Cardiac muscle cell (in vitro differentiated cells and primary cell): ENCODE measurements at regions not wholly inside any gene's neighbourhood (a gene's known extent, or its start where the extent isn't known, plus 50 kb on each side); places are given as distances from the start of the nearest gene placed in this dataset.

ENCODE experiments used
- DNase-seq, 2 donors: peaks; one replicate each; pipeline versions ENCODE4 v3.0.0 to v3.0.0-alpha.2; 2010 to 2017; ENCODE audit warnings: low read depth in 1 of 2, low spot score in 1 of 2
- H3K27ac ChIP-seq: fragments of 200-600 bp; sonication (generic); 2 replicates; pipeline ENCODE4 v1.5.1; 2016
- H3K27me3 ChIP-seq: fragments of 200-600 bp; sonication (generic); 2 replicates; pipeline ENCODE4 v1.6.0; 2016; ENCODE audit warnings: control low read depth
- H3K36me3 ChIP-seq: fragments of 200-600 bp; sonication (generic); 2 replicates; pipeline ENCODE4 v1.5.1; 2016; ENCODE audit warnings: control low read depth
- H3K4me1 ChIP-seq: fragments of 200-600 bp; sonication (generic); 2 replicates; pipeline ENCODE4 v1.8.1; 2017; ENCODE audit warnings: low read depth, mild to moderate bottlenecking, mixed run types
- H3K4me3 ChIP-seq: fragments of 200-600 bp; sonication (generic); 2 replicates; pipeline ENCODE4 v1.5.1; 2016; ENCODE audit warnings: mild to moderate bottlenecking
- H3K9me3 ChIP-seq: fragments of 200-600 bp; sonication (generic); 2 replicates; pipeline ENCODE4 v1.5.1; 2017; ENCODE audit warnings: low read depth, mild to moderate bottlenecking, control low read depth
- TF ChIP-seq, protein P1 (sequence below): IDR thresholded peaks from 2 replicates; pipeline ENCODE4 v1.5.1; 2012; ENCODE audit warnings: low read depth, mild to moderate bottlenecking, low read length

DNA sequence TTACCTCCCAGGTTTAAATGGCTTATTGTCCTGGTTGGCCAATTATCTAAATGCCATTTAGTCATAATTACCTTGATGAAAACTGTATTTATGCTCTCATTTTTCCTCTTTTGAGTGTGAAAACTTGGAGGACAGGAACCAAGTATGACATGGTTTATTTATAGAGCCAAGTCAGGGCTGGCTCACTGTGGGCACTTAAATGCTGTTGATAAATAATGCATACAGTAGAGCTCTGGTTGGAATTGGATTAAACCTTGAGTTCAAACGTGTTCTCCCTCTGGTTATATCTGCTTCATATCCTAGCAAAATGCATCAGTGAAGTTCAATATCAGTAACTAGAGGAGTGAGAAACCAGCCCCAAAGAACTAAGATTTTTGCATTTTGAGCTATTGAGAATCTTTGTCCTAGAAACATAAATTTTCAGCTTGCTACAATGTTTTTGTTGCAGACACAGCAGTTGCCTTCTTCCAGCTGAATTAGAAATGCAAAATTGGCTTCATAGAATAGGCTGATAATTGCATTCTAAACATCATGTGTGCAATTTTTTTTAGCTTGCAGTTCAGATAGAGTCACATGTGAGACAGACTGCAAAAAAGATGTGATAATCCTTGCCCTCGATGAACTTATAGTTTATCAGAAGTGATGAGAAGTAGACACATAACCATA is 255.8 kb downstream of the BTBD3 start:
- Histone ChIP-seq H3K27ac (no peak overlapping the region), H3K4me1 (peaks cover 25% of the 10 kb centered on the region), H3K36me3 (no peaks in the 10 kb centered on the region), H3K9me3 (no peaks in the 10 kb centered on the region), H3K4me3 (no peak overlapping the region), H3K27me3 (no peaks in the 10 kb centered on the region)
- TF ChIP-seq, protein P1, sequence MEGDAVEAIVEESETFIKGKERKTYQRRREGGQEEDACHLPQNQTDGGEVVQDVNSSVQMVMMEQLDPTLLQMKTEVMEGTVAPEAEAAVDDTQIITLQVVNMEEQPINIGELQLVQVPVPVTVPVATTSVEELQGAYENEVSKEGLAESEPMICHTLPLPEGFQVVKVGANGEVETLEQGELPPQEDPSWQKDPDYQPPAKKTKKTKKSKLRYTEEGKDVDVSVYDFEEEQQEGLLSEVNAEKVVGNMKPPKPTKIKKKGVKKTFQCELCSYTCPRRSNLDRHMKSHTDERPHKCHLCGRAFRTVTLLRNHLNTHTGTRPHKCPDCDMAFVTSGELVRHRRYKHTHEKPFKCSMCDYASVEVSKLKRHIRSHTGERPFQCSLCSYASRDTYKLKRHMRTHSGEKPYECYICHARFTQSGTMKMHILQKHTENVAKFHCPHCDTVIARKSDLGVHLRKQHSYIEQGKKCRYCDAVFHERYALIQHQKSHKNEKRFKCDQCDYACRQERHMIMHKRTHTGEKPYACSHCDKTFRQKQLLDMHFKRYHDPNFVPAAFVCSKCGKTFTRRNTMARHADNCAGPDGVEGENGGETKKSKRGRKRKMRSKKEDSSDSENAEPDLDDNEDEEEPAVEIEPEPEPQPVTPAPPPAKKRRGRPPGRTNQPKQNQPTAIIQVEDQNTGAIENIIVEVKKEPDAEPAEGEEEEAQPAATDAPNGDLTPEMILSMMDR, result no peak
- DNase-seq, result peak in 1 of 2 donors; percentile 26

DNA sequence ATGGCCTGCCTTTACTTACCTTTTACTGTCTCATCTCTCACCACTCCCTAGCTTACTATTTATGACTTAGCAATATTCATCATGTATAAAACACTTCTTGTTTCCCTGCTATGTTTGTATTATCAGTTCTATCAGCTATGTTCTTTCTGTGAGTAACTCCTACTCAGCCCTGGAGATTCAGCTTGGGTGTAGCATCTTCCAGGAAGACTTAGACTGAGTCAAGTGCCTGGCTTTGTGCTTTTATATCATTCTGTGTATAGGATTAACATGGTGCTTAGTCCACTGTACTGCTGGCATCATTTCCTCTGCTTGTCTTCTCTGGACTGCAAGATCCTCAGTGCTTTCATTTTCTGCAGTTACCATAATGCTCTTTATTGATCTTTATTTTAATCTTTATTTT is 257.8 kb downstream of the BTBD3 start:
- TF ChIP-seq, protein P1, result no peak

DNA sequence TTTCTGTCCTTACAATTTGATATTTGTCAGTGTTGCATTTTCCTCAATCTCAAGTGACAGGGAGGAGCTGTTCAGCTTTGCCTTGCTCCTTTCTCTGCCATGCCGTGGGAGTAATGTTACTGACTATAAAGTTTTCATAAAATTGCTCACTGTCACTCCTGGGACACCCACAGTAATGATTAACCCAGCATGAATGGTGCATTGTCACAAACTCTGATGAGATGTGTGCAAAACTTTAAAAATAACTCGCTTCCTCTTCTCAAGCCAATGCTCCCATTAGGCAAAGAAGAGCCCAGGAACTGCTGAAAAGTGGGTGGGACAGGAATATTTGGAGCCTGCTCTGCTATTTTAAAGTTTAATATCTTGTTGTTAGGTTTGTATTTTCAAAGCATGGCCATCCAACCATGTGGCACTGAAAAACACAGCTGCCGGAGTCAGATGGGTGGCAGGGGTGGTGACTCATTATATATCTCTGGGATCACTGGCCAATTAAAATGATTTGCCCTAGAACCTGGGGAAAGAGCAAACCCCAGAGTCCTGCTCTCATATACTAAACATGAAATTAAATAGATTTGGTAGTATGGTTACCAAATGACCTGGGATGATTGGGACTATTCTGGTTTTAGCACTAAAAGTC is 260.1 kb downstream of the BTBD3 start:
- Histone ChIP-seq H3K36me3 (no peaks in the 10 kb centered on the region), H3K27me3 (no peaks in the 10 kb centered on the region), H3K4me3 (no peak overlapping the region), H3K4me1 (peaks cover 13% of the 10 kb centered on the region), H3K9me3 (no peaks in the 10 kb centered on the region), H3K27ac (no peak overlapping the region)
- no peak for DNase-seq
- TF ChIP-seq, protein P1, result no peak

More for the DNA sequence above, 257.8 kb downstream of the BTBD3 start:
- H3K4me1 ChIP-seq, result peaks cover 25% of the 10 kb centered on the region
- H3K36me3 ChIP-seq, result no peaks in the 10 kb centered on the region
- DNase-seq, result no peak
- no peak overlapping the region for H3K27ac ChIP-seq
- H3K27me3 ChIP-seq, result no peaks in the 10 kb centered on the region
- no peak overlapping the region for H3K4me3 ChIP-seq
- H3K9me3 ChIP-seq, result no peaks in the 10 kb centered on the region

DNA sequence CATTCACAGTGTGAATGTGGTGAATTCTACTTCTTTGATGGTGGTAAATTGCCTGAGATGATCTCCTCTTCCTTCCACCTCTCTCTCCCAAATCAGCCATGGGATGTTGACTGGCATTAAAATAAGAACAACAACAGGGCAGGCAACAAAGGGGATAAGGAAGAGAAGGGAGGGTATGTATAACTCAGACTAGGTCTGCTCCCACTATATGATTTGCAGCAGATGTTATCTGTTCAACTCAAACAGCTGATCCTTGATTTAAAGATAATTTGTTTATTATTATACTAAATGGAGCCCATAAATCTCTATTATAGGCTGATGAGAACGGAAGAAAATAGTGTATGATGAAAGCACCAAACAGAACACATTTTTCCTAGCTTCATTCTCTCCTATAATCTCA is 262.0 kb downstream of the BTBD3 start:
- no peak for DNase-seq
- no peaks in the 10 kb centered on the region for H3K9me3 ChIP-seq
- H3K36me3 ChIP-seq, result no peaks in the 10 kb centered on the region
- H3K27me3 ChIP-seq, result no peaks in the 10 kb centered on the region
- TF ChIP-seq, protein P1, result no peak
- no peaks in the 10 kb centered on the region for H3K4me1 ChIP-seq
- H3K27ac ChIP-seq, result no peak overlapping the region
- no peak overlapping the region for H3K4me3 ChIP-seq

DNA sequence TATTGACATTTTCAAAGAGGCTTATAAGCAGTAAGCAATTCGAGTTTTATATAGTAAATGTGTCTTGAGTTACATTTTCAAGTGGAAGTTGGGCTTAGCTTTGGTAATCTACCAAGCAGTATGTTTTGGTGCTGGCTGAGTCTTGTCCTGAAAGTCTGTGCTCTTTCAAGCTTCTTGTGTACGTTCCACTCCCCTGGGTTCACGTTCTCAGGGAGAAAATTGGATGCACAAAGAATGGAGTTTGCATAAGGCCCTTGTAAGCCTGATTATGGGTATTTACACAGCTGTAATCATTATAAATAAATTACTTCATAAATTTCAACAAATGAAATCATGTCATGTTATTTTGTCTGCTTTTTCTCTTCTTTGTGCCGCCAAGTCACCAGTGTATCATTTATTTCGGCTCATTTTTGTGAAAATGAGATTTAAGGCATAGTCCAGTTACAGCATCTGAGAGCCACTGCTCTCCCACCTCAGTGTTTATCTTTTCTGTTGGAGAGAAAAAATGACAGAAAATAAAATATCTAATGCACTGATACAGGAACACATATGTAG is 262.5 kb downstream of the BTBD3 start:
- H3K9me3 ChIP-seq, result no peaks in the 10 kb centered on the region
- H3K4me3 ChIP-seq, result no peak overlapping the region
- H3K36me3 ChIP-seq, result no peaks in the 10 kb centered on the region
- DNase-seq, result no peak
- TF ChIP-seq, protein P1, result no peak
- H3K27ac ChIP-seq, result no peak overlapping the region
- no peaks in the 10 kb centered on the region for H3K4me1 ChIP-seq
- no peaks in the 10 kb centered on the region for H3K27me3 ChIP-seq
